ENCODE measurements at regions not wholly inside any gene's neighbourhood (a gene's known extent, or its start where the extent isn't known, plus 50 kb on each side); places are given as distances from the start of the nearest gene placed in this dataset.

- Mint-ChIP-seq H3K27ac (ENCODE audit: unreplicated experiment) (no peak overlapping the region), H3K4me3 (ENCODE audit: unreplicated experiment) (no peak overlapping the region), H3K36me3 (ENCODE audit: unreplicated experiment) (no peaks in the 10 kb centered on the region), H3K27me3 (ENCODE audit: unreplicated experiment) (peaks cover 17% of the 10 kb centered on the region), H3K4me1 (ENCODE audit: unreplicated experiment) (peaks cover 3% of the 10 kb centered on the region), H3K9me3 (ENCODE audit: unreplicated experiment) (no peaks in the 10 kb centered on the region)
- no peak for TF ChIP-seq CTCF (IDR thresholded peaks at IDR 0.05)
- DNase-seq (ENCODE audit: extremely low spot score, unreplicated experiment): peak; percentile 69
Measured at GRCh38 chr15:72866866-72867616, 83.5 kb upstream of the ADPGK start.

- no peaks in the 10 kb centered on the region for H3K9me3 Mint-ChIP-seq (ENCODE audit: unreplicated experiment)
- no peaks in the 10 kb centered on the region for H3K36me3 Mint-ChIP-seq (ENCODE audit: unreplicated experiment)
- no peak overlapping the region for H3K4me3 Mint-ChIP-seq (ENCODE audit: unreplicated experiment)
- H3K27ac Mint-ChIP-seq (ENCODE audit: unreplicated experiment): no peak overlapping the region
- no peak for TF ChIP-seq CTCF (IDR thresholded peaks at IDR 0.05)
- peaks cover 19% of the 10 kb centered on the region for H3K27me3 Mint-ChIP-seq (ENCODE audit: unreplicated experiment)
- peaks cover 3% of the 10 kb centered on the region for H3K4me1 Mint-ChIP-seq (ENCODE audit: unreplicated experiment)
- peak; percentile 21 for DNase-seq (ENCODE audit: extremely low spot score, unreplicated experiment)
Measured at GRCh38 chr15:72866182-72866581, 82.6 kb upstream of the ADPGK start.

GRCh38 chr15:72865486-72865885 lies 81.9 kb upstream of the ADPGK start:
- H3K27me3 Mint-ChIP-seq (ENCODE audit: unreplicated experiment): peaks cover 22% of the 10 kb centered on the region
- no peaks in the 10 kb centered on the region for H3K9me3 Mint-ChIP-seq (ENCODE audit: unreplicated experiment)
- peaks cover 3% of the 10 kb centered on the region for H3K4me1 Mint-ChIP-seq (ENCODE audit: unreplicated experiment)
- no peak overlapping the region for H3K4me3 Mint-ChIP-seq (ENCODE audit: unreplicated experiment)
- H3K27ac Mint-ChIP-seq (ENCODE audit: unreplicated experiment): no peak overlapping the region
- peak; percentile 44 for DNase-seq (ENCODE audit: extremely low spot score, unreplicated experiment)
- no peak for TF ChIP-seq CTCF (IDR thresholded peaks at IDR 0.05)
- H3K36me3 Mint-ChIP-seq (ENCODE audit: unreplicated experiment): no peaks in the 10 kb centered on the region

- TF ChIP-seq CTCF (IDR thresholded peaks at IDR 0.05): no peak
- Mint-ChIP-seq H3K4me3 (ENCODE audit: unreplicated experiment) (no peak overlapping the region), H3K27ac (ENCODE audit: unreplicated experiment) (no peak overlapping the region), H3K27me3 (ENCODE audit: unreplicated experiment) (peaks cover 19% of the 10 kb centered on the region), H3K36me3 (ENCODE audit: unreplicated experiment) (no peaks in the 10 kb centered on the region), H3K9me3 (ENCODE audit: unreplicated experiment) (no peaks in the 10 kb centered on the region), H3K4me1 (ENCODE audit: unreplicated experiment) (peaks cover 3% of the 10 kb centered on the region)
- DNase-seq (ENCODE audit: extremely low spot score, unreplicated experiment): peak; percentile 49
Measured at GRCh38 chr15:72864681-72865080, 81.1 kb upstream of the ADPGK start.

- DNase-seq (ENCODE audit: extremely low spot score, unreplicated experiment): peak; percentile 46
- H3K36me3 Mint-ChIP-seq (ENCODE audit: unreplicated experiment): no peaks in the 10 kb centered on the region
- H3K9me3 Mint-ChIP-seq (ENCODE audit: unreplicated experiment): no peaks in the 10 kb centered on the region
- peaks cover 14% of the 10 kb centered on the region for H3K27me3 Mint-ChIP-seq (ENCODE audit: unreplicated experiment)
- H3K4me3 Mint-ChIP-seq (ENCODE audit: unreplicated experiment): no peak overlapping the region
- TF ChIP-seq CTCF (IDR thresholded peaks at IDR 0.05): no peak
- H3K4me1 Mint-ChIP-seq (ENCODE audit: unreplicated experiment): peaks cover 2% of the 10 kb centered on the region
- H3K27ac Mint-ChIP-seq (ENCODE audit: unreplicated experiment): no peak overlapping the region
Measured at GRCh38 chr15:72861354-72861910, 77.9 kb upstream of the ADPGK start.

Data from osteocyte (in vitro differentiated cells).